ENCODE measurements at regions not wholly inside any gene's neighbourhood (a gene's known extent, or its start where the extent isn't known, plus 50 kb on each side); places are given as distances from the start of the nearest gene placed in this dataset.

DNA sequence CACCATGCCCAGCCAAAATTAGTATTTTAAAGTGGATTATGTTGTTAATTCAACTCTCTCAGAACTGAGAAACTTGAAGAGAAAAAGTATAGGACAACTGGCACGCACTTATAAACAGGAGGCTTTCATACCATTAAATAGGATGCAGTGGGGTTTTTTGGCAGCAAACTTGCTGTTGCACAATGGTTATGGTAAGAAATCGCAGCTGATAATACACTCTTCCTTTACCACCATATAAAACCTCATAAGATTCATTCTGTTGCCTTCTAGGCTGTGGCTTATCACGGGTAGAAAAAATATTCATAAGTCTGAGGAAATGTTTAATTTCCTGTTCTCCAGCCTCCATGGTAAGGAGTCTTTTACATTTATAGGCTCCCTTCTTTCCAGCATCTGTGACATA is 95.3 kb downstream of the TMCO5A start:
- Histone ChIP-seq H3K9me3 (replicated peaks; ENCODE audit: low read length) (no peaks in the 10 kb centered on the region), H3K4me2 (ENCODE audit: low read length) (no peak overlapping the region), H3K27me3 (ENCODE audit: control insufficient read depth, insufficient read depth, low read length) (no peaks in the 10 kb centered on the region), H3K9ac (ENCODE audit: low read depth, low read length) (no peak overlapping the region), H3K36me3 (ENCODE audit: insufficient read depth, low read length) (no peaks in the 10 kb centered on the region), H3K4me3 (ENCODE audit: low read length) (no peak overlapping the region), H3K4me1 (ENCODE audit: control insufficient read depth, insufficient read depth, low read length) (peaks cover 16% of the 10 kb centered on the region)

DNA sequence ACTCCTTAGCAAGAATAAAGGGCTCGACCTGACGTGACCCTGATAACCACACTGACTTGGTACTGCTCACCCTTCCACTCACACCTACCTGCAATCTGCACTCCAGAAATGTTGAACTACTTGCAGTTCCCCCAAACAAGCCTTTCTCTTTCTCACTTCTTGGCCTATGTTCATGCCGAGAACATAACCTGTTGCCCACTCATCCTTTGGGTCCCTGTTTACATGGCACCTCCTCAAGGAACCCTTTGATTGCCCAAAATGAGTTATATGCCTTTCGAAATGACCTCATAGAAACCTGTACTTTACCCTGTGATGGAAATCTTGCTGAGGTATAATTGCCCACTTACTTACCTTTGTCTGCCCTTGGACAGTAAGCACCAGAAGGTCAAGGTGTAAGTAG is 96.2 kb downstream of the TMCO5A start:
- no peaks in the 10 kb centered on the region for H3K36me3 ChIP-seq (ENCODE audit: insufficient read depth, low read length)
- no peaks in the 10 kb centered on the region for H3K27me3 ChIP-seq (ENCODE audit: control insufficient read depth, insufficient read depth, low read length)
- no peak overlapping the region for H3K4me2 ChIP-seq (ENCODE audit: low read length)
- H3K4me1 ChIP-seq (ENCODE audit: control insufficient read depth, insufficient read depth, low read length) = peaks cover 21% of the 10 kb centered on the region
- no peaks in the 10 kb centered on the region for H3K9me3 ChIP-seq (replicated peaks; ENCODE audit: low read length)
- H3K4me3 ChIP-seq (ENCODE audit: low read length) = no peak overlapping the region
- no peak overlapping the region for H3K9ac ChIP-seq (ENCODE audit: low read depth, low read length)

DNA sequence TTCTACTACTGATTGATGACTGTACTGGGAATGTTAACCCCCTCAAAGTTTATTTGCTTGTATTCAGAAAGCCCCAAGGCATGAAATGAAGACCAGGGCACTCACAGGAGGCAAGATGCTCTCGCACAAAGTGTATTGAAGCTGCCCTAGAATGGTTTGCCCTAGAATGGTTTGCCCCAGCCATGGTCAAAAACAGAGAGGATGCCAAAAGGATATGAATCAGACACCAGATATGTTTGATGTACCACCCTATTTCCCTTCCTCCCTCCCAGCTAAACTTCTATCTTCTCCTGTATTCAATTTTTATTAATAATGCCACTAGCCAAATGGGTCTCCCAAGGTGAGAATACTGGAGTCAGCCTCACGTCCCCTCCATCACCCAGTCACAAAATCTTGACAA is 101.3 kb downstream of the TMCO5A start:
- Histone ChIP-seq H3K36me3 (ENCODE audit: insufficient read depth, low read length) (no peaks in the 10 kb centered on the region), H3K4me1 (ENCODE audit: control insufficient read depth, insufficient read depth, low read length) (peaks cover 50% of the 10 kb centered on the region), H3K27me3 (ENCODE audit: control insufficient read depth, insufficient read depth, low read length) (no peaks in the 10 kb centered on the region), H3K9me3 (replicated peaks; ENCODE audit: low read length) (no peaks in the 10 kb centered on the region), H3K4me3 (ENCODE audit: low read length) (peak overlapping the region; percentile 27), H3K9ac (ENCODE audit: low read depth, low read length) (peak overlapping the region; percentile 19), H3K4me2 (ENCODE audit: low read length) (peak overlapping the region; percentile 58)

DNA sequence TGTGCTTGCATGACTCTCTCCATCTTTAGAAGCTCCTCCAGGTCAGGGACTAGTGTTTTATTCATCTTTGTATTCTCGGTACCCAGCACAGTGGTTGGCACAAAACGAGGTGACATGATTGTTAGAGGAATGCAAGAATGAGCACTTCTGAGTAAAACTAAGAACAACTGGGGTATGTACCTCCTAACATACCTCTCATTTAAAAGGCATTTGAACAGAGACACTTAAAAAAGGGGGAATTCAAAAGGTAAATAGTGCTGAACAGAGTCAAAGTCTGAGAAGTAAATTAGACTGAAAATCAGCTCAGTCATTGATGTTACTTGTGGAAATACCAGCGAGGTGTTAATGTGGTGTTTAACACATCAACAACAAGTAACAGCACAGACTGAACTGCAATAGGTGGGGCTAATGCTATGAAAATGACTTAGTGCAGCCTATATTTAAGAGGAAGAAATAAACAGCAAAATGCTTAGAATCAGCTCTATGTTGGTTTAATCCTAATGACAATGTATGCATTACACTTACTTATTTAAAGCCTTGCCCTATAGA is 102.4 kb downstream of the TMCO5A start:
- no peaks in the 10 kb centered on the region for H3K9me3 ChIP-seq (replicated peaks; ENCODE audit: low read length)
- H3K27me3 ChIP-seq (ENCODE audit: control insufficient read depth, insufficient read depth, low read length) = no peaks in the 10 kb centered on the region
- peaks cover 60% of the 10 kb centered on the region for H3K4me1 ChIP-seq (ENCODE audit: control insufficient read depth, insufficient read depth, low read length)
- no peak overlapping the region for H3K9ac ChIP-seq (ENCODE audit: low read depth, low read length)
- no peak overlapping the region for H3K4me3 ChIP-seq (ENCODE audit: low read length)
- no peak overlapping the region for H3K4me2 ChIP-seq (ENCODE audit: low read length)
- H3K36me3 ChIP-seq (ENCODE audit: insufficient read depth, low read length) = no peaks in the 10 kb centered on the region

DNA sequence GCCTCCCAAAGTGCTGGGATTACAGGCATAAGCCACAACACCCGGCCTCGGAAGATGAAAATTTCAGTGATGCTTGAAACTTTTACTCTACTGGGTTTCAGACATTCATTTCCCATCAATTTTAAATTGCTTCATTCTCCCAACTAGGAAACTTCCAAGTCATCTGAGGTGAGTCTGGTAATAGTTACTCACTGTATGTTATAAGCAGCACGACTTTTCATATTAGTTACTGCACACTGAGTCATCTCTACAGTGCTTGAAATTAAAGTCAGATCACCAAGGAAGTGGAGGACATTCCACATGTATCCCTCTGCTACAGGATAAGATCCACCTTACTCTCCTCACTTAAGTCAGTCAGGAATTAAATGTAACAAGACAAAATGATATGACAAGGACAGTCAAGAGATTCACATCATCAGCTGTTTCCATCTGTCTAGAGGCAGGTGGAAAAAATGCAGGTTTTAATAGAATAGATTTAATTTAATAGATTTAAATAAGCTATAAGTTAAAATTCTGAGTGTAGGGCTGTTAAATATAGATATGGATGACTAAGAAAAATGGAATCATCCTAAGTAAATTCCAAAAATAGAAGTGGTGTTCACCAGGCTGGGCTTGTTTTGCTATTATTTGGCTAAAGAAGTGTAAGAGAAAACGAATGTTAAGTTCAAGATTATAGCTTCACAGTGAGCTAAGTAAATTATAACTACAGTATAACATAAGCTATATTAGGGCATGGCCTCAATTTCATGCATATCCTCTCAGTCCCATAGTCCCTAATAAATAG is 104.4 kb downstream of the TMCO5A start:
- H3K4me3 ChIP-seq (ENCODE audit: low read length) = no peak overlapping the region

DNA sequence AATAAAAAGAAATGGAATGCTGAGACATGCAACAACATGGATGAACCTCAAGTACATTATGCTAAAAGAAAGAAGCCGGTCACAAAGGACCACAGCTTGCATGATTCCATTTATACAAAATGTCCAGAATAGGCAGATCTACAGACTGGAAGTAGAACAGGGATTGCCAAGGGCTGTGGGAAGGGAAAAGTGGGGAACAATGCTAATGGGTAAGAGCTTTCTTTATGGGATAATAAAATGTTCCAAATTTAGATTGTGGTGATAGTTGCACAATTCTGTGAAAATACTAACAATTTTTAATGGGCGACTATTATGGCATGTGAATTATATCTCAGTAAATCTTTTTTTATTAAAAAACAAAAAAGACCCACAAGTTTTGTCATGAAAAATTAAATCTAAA is 106.2 kb downstream of the TMCO5A start:
- H3K4me1 ChIP-seq (ENCODE audit: control insufficient read depth, insufficient read depth, low read length) = peaks cover 65% of the 10 kb centered on the region
- H3K36me3 ChIP-seq (ENCODE audit: insufficient read depth, low read length) = no peaks in the 10 kb centered on the region
- H3K9me3 ChIP-seq (replicated peaks; ENCODE audit: low read length) = no peaks in the 10 kb centered on the region
- H3K4me2 ChIP-seq (ENCODE audit: low read length) = no peak overlapping the region
- no peak overlapping the region for H3K9ac ChIP-seq (ENCODE audit: low read depth, low read length)
- H3K27me3 ChIP-seq (ENCODE audit: control insufficient read depth, insufficient read depth, low read length) = no peaks in the 10 kb centered on the region
- H3K4me3 ChIP-seq (ENCODE audit: low read length) = no peak overlapping the region

More for the DNA sequence above, 104.4 kb downstream of the TMCO5A start:
- peak overlapping the region; percentile 32 for H3K9ac ChIP-seq (ENCODE audit: low read depth, low read length)
- H3K36me3 ChIP-seq (ENCODE audit: insufficient read depth, low read length) = no peaks in the 10 kb centered on the region
- peak overlapping the region; percentile 44 for H3K4me2 ChIP-seq (ENCODE audit: low read length)
- no peaks in the 10 kb centered on the region for H3K9me3 ChIP-seq (replicated peaks; ENCODE audit: low read length)
- no peaks in the 10 kb centered on the region for H3K27me3 ChIP-seq (ENCODE audit: control insufficient read depth, insufficient read depth, low read length)
- peaks cover 70% of the 10 kb centered on the region for H3K4me1 ChIP-seq (ENCODE audit: control insufficient read depth, insufficient read depth, low read length)

DNA sequence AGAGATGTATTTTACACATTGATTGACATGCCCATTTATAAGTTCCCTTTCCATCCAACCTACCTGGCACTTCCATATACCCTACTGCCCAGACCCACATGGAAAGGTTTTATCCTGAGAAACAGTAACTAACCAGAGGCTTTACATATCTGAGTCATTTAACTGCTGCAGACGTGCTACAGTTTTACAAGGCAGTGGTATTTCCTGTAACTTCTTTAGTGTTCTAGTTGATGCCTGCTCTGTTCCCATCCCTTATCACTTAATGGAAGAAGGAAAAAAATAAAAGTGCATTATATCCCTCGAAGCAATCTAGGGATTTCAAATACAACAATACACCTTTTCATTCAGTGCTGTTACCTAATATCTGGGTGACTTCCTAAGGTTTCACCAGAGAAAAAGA is 107.1 kb downstream of the TMCO5A start:
- H3K4me3 ChIP-seq (ENCODE audit: low read length) = no peak overlapping the region
- H3K4me1 ChIP-seq (ENCODE audit: control insufficient read depth, insufficient read depth, low read length) = peaks cover 56% of the 10 kb centered on the region
- H3K9ac ChIP-seq (ENCODE audit: low read depth, low read length) = peak overlapping the region; percentile 19
- no peaks in the 10 kb centered on the region for H3K36me3 ChIP-seq (ENCODE audit: insufficient read depth, low read length)
- no peaks in the 10 kb centered on the region for H3K9me3 ChIP-seq (replicated peaks; ENCODE audit: low read length)
- no peaks in the 10 kb centered on the region for H3K27me3 ChIP-seq (ENCODE audit: control insufficient read depth, insufficient read depth, low read length)
- H3K4me2 ChIP-seq (ENCODE audit: low read length) = peak overlapping the region; percentile 8

DNA sequence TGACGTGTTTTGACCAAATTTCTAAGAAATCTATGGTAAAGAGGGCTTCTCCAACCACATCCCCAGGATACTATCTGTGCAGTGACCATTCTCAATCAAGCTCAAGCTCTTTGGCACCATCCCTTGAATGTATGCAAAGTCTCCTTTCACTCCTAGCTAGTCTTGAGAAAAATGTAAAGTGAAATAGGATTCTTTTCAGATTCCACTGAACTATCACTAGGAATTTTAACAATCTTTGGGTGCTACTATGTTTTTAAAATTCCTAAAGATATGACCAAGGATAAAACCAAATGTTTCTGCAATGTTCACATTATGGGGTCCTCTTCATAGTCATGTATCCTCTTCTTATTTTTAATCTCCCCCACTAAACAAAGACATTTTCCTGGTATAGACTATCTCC is 107.8 kb downstream of the TMCO5A start:
- Histone ChIP-seq H3K4me1 (ENCODE audit: control insufficient read depth, insufficient read depth, low read length) (peaks cover 51% of the 10 kb centered on the region), H3K4me3 (ENCODE audit: low read length) (no peak overlapping the region), H3K4me2 (ENCODE audit: low read length) (no peak overlapping the region), H3K36me3 (ENCODE audit: insufficient read depth, low read length) (no peaks in the 10 kb centered on the region), H3K27me3 (ENCODE audit: control insufficient read depth, insufficient read depth, low read length) (no peaks in the 10 kb centered on the region), H3K9me3 (replicated peaks; ENCODE audit: low read length) (no peaks in the 10 kb centered on the region), H3K9ac (ENCODE audit: low read depth, low read length) (peak overlapping the region; percentile 19)

DNA sequence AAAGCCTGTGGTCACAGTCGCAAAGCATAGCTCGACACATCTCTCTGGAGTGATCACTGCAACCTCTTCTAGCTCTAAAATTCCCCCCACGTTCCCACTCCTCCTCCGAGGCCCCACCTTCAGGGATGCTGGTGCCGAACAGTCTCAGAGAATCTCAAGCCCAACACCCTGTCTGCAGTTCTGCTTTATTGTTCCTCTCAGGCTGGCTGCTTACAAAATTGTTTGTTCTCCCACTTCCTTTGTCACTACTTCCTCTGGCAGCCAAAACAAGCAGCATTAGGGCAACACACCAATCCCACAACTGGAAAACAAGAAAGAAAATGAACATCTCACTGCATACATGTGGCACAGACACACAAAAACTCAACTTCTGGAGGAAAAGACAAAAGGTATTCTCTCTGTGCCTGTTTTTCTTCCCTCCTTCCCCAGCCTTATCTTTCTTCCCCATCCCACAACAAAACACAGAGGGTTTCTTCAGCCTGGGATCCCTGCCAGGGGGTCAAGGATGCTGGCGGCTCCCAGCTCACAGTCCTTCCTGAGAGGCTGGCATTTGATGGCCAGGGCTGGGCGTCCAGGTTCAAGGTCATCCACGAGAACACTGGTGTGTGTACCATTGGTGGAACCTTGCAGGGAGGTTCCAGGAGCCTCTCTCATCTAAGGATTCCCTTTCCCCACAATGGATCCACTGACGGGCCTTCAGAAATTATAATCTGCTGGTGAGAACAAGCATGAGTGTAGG is 108.4 kb downstream of the TMCO5A start:
- Histone ChIP-seq H3K4me3 (ENCODE audit: low read length) (no peak overlapping the region), H3K4me1 (ENCODE audit: control insufficient read depth, insufficient read depth, low read length) (peaks cover 51% of the 10 kb centered on the region), H3K9me3 (replicated peaks; ENCODE audit: low read length) (no peaks in the 10 kb centered on the region), H3K36me3 (ENCODE audit: insufficient read depth, low read length) (no peaks in the 10 kb centered on the region), H3K9ac (ENCODE audit: low read depth, low read length) (peak overlapping the region; percentile 19), H3K27me3 (ENCODE audit: control insufficient read depth, insufficient read depth, low read length) (no peaks in the 10 kb centered on the region), H3K4me2 (ENCODE audit: low read length) (peak overlapping the region; percentile 11)

DNA sequence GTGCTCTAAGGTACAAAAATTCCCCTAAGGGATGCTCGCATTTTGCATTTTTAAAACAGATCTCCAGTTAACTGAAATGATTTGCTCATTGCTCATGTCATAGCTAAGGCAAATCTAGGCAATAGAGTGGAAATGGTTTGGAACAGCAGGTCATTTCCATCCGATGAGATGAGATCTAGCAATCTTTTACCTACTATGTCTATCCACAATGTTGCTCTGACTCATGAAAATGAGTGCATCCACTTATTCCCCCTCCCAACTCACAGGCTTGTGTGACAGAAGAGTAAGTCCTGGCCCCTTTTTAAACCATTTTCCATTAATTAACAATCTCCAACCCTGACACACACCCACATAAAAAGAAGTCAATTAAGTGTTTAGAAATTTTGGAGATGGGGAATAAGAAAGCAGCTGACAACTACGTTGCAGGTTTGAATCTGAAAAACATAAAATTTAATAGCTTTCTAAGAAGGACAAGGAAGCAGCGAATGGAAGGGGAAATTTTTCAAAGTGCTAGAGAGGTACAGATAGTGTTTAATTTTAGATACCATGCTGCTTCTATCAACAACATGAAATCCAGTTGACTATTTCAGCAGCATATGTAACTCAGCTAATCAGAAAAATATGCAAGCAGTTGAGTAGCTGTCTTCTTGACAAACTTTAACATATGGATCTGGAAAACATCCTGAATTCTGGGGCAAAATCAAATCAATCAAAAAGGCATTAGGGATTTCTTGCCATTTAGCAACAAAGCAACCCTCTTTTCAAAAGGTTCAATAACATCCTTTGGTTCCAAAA is 112.0 kb downstream of the TMCO5A start:
- Histone ChIP-seq H3K9me3 (replicated peaks; ENCODE audit: low read length) (no peaks in the 10 kb centered on the region), H3K9ac (ENCODE audit: low read depth, low read length) (no peak overlapping the region), H3K36me3 (ENCODE audit: insufficient read depth, low read length) (no peaks in the 10 kb centered on the region), H3K4me1 (ENCODE audit: control insufficient read depth, insufficient read depth, low read length) (peaks cover 39% of the 10 kb centered on the region), H3K4me2 (ENCODE audit: low read length) (no peak overlapping the region), H3K27me3 (ENCODE audit: control insufficient read depth, insufficient read depth, low read length) (no peaks in the 10 kb centered on the region), H3K4me3 (ENCODE audit: low read length) (no peak overlapping the region)

DNA sequence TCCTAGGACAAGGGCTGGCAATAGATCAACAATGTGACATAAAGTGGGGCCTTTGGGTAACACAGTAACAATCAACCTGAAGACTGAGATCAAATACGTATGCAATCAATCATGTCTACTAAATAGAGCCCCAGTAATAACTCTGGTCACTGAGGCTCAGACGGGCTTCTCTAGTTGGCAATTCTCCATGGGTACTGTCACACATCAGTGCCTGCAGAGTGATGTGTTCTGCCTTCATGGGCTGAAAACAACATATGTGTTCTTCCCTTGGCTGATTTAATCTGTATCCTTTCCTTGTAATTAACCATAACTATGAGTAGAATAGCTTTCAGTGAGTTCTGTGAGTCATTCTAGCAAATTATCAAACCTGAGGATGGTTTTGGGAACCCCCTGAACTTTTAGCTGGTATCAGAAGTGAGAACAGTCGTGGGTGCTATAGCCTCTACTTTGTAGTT is 113.6 kb downstream of the TMCO5A start:
- Histone ChIP-seq H3K36me3 (ENCODE audit: insufficient read depth, low read length) (no peaks in the 10 kb centered on the region), H3K4me1 (ENCODE audit: control insufficient read depth, insufficient read depth, low read length) (peaks cover 24% of the 10 kb centered on the region), H3K4me2 (ENCODE audit: low read length) (no peak overlapping the region)

More for the DNA sequence above, 113.6 kb downstream of the TMCO5A start:
- Histone ChIP-seq H3K9me3 (replicated peaks; ENCODE audit: low read length) (no peaks in the 10 kb centered on the region), H3K27me3 (ENCODE audit: control insufficient read depth, insufficient read depth, low read length) (no peaks in the 10 kb centered on the region), H3K4me3 (ENCODE audit: low read length) (no peak overlapping the region), H3K9ac (ENCODE audit: low read depth, low read length) (no peak overlapping the region)
